D721Med (cell line): ENCODE measurements at regions not wholly inside any gene's neighbourhood (a gene's known extent, or its start where the extent isn't known, plus 50 kb on each side); places are given as distances from the start of the nearest gene placed in this dataset.

Source experiments
- DNase-seq: peaks from one replicate; pipeline ENCODE4 v3.0.0; 2011; ENCODE audit warnings: low spot score; ENCODE audit not compliant: insufficient read length
- FAIRE-seq: peaks from 2 replicates; lab custom pipeline; 2011; peaks lifted over from hg19 to GRCh38; lab: Jason Lieb, UNC
- CTCF ChIP-seq: IDR thresholded peaks from 2 replicates; pipeline ENCODE4 v1.5.1; 2012; ENCODE audit warnings: mild to moderate bottlenecking, control low read depth; ENCODE audit not compliant: insufficient read depth; ENCODE audit errors: missing control alignments

- DNase-seq (no peak), FAIRE-seq (no peak)
- no peak for TF ChIP-seq CTCF
Measured at GRCh38 chr17:69819316-69820087, 255.5 kb upstream of the KCNJ16 start.

- no peak for FAIRE-seq
- no peak for DNase-seq
- TF ChIP-seq CTCF: no peak
Measured at GRCh38 chr17:69820876-69821473, 254.1 kb upstream of the KCNJ16 start.

- DNase-seq (no peak), FAIRE-seq (no peak)
- no peak for TF ChIP-seq CTCF
Measured at GRCh38 chr17:69822314-69822875, 252.6 kb upstream of the KCNJ16 start.

GRCh38 chr17:69828087-69828486, 246.9 kb upstream of the KCNJ16 start:
- no peak for TF ChIP-seq CTCF
- no peak for FAIRE-seq
- DNase-seq: no peak

GRCh38 chr17:69834494-69834893, 240.5 kb upstream of the KCNJ16 start:
- FAIRE-seq: no peak
- no peak for DNase-seq
- TF ChIP-seq CTCF: no peak

- no peak for TF ChIP-seq CTCF
- FAIRE-seq (no peak), DNase-seq (no peak)
Measured at GRCh38 chr17:69851736-69852135, 223.3 kb upstream of the KCNJ16 start.
